ENCODE measurements at regions not wholly inside any gene's neighbourhood (a gene's known extent, or its start where the extent isn't known, plus 50 kb on each side); places are given as distances from the start of the nearest gene placed in this dataset.

DNA sequence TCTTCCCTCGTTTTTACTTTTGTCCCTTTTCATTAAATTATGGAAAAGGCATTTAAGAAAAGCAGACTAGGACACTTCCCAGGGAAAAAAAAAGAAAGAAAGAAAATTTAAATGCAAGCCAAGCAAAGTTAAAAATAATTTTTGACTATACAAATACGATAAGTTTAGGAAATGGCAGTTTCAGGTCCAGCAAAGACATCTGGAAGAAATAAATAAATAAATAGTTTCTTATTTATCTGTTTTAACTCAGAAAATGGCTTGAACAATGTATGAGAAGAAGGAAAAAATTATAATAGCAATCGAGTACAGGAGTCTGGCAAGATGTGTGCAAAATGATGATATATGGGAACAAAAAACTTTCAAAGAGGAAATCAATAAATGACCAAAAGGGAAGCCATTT is 114.6 kb upstream of the NCKAP5 start:
- H3K27me3 ChIP-seq (ENCODE audit: insufficient read depth, low read length) = no peaks in the 10 kb centered on the region
- H3K9ac ChIP-seq (ENCODE audit: low read depth, low read length) = no peak overlapping the region
- H3K27ac ChIP-seq (ENCODE audit: low read depth, low read length) = no peak overlapping the region
- H3K4me1 ChIP-seq (ENCODE audit: insufficient read depth, low read length) = no peaks in the 10 kb centered on the region
- no peaks in the 10 kb centered on the region for H3K9me3 ChIP-seq (ENCODE audit: insufficient read depth, low read depth, low read length)
- H3K4me3 ChIP-seq (ENCODE audit: low read length) = no peak overlapping the region
- H3K36me3 ChIP-seq (ENCODE audit: insufficient read depth, low read length) = no peaks in the 10 kb centered on the region
- 93% methylated on average over 1 of the region's 3 CpGs for WGBS

DNA sequence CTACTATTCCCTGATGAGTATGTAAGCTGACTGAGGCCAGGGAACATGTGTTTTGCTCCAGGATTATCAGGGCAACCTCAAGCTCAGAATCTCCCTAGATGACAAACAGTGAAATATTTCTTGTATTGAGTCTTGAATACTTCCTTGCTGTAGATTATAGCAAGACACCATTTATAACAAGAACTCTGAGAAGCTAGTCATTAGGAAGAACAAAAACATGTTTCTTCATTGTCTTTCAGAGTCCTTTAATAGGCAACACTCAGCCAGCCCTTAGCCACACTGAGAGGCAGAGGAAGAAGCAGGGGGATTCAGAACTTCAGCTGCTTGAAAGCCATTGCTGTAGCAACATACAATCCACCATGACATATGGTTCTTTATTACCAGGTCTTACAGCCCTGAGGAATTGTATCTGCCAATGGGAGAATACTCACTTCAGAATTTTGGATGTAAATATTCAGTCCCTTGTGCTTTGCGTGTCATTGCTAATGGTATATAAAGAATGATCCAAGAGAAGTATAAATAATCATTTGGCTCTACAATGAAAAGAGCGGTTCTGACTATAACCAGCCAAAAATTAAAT is 117.5 kb upstream of the NCKAP5 start:
- no peak overlapping the region for H3K4me3 ChIP-seq (ENCODE audit: low read length)
- H3K9ac ChIP-seq (ENCODE audit: low read depth, low read length) = no peak overlapping the region
- no peak overlapping the region for H3K27ac ChIP-seq (ENCODE audit: low read depth, low read length)
- no peaks in the 10 kb centered on the region for H3K4me1 ChIP-seq (ENCODE audit: insufficient read depth, low read length)
- H3K9me3 ChIP-seq (ENCODE audit: insufficient read depth, low read depth, low read length) = no peaks in the 10 kb centered on the region
- H3K36me3 ChIP-seq (ENCODE audit: insufficient read depth, low read length) = no peaks in the 10 kb centered on the region
- WGBS = 92% methylated on average over 2 of the region's 2 CpGs
- H3K27me3 ChIP-seq (ENCODE audit: insufficient read depth, low read length) = no peaks in the 10 kb centered on the region

DNA sequence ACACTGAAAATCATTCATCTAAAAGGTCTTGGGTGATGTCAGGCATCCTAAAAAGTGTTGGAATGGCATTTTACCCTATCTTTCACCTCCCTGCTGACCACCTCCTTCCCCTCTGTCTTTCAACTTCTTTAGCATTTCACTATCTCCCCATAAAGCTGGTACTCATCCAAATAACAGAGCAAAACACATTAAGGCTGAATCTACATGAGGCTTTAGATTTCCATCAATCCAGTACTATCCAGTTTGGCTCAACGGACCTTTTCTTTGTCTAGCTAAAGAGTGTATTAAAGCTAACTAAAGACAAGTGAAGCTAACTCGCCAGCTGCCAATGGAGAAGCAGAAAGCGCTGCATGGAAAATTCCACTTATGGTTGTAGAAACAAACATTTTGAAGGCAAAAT is 122.5 kb upstream of the NCKAP5 start:
- Histone ChIP-seq H3K9ac (ENCODE audit: low read depth, low read length) (no peak overlapping the region), H3K4me3 (ENCODE audit: low read length) (no peak overlapping the region), H3K27me3 (ENCODE audit: insufficient read depth, low read length) (no peaks in the 10 kb centered on the region), H3K9me3 (ENCODE audit: insufficient read depth, low read depth, low read length) (no peaks in the 10 kb centered on the region; the same call in 1 of the 2 replicates), H3K4me1 (ENCODE audit: insufficient read depth, low read length) (no peaks in the 10 kb centered on the region), H3K27ac (ENCODE audit: low read depth, low read length) (no peak overlapping the region), H3K36me3 (ENCODE audit: insufficient read depth, low read length) (no peaks in the 10 kb centered on the region)
- WGBS = 88% methylated on average over 3 of the region's 3 CpGs

DNA sequence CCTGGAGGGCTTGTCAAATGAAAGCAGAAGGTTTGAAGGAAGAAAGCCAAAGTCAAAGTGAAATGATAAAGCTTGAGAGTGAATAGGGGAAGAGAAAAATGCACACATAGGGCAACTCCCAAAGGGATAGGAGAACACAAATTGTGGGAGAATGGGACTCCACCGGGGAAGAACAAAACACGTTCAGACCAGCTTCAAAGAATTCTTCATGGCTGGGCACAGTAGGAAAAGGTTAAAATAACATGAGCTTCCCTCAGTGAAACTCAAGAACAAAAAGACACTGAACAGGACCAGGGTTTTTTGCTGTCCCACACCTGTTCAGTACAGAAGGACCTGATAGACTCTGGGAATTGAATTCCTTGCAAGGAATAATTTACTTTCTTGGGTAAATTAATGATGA is 123.1 kb upstream of the NCKAP5 start:
- no peaks in the 10 kb centered on the region for H3K36me3 ChIP-seq (ENCODE audit: insufficient read depth, low read length)
- no peak overlapping the region for H3K4me3 ChIP-seq (ENCODE audit: low read length)
- WGBS = 91% methylated on average over 2 of the region's 2 CpGs
- H3K27ac ChIP-seq (ENCODE audit: low read depth, low read length) = no peak overlapping the region
- no peak overlapping the region for H3K9ac ChIP-seq (ENCODE audit: low read depth, low read length)
- no peaks in the 10 kb centered on the region; the same call in 1 of the 2 replicates for H3K9me3 ChIP-seq (ENCODE audit: insufficient read depth, low read depth, low read length)
- H3K27me3 ChIP-seq (ENCODE audit: insufficient read depth, low read length) = no peaks in the 10 kb centered on the region
- H3K4me1 ChIP-seq (ENCODE audit: insufficient read depth, low read length) = no peaks in the 10 kb centered on the region

DNA sequence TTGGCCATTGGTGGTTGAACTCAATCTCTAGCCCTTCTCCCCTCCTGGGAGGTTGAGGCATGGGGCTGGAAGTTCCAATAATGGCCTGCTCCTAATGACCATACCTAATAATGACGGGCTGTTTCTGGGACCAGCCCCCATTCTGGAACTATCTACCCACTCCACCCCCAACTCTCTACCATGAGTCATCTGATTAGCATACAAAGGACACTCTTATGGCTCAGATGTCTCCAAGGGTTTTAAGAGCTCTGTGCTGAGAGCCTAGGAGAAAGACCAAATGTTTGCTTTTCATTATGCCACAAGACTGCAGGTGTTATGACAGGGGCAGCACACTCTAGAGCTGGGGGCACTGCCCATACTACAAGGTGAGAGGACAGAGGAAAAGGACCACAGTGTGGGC is 137.0 kb upstream of the NCKAP5 start:
- no peak overlapping the region for H3K27ac ChIP-seq (ENCODE audit: low read depth, low read length)
- WGBS = 73% methylated on average over 1 of the region's 1 CpG
- no peaks in the 10 kb centered on the region for H3K27me3 ChIP-seq (ENCODE audit: insufficient read depth, low read length)
- no peaks in the 10 kb centered on the region for H3K36me3 ChIP-seq (ENCODE audit: insufficient read depth, low read length)
- H3K4me1 ChIP-seq (ENCODE audit: insufficient read depth, low read length) = no peaks in the 10 kb centered on the region
- H3K9ac ChIP-seq (ENCODE audit: low read depth, low read length) = no peak overlapping the region
- H3K4me3 ChIP-seq (ENCODE audit: low read length) = no peak overlapping the region
- peaks cover 7% of the 10 kb centered on the region; the same call in 1 of the 2 replicates for H3K9me3 ChIP-seq (ENCODE audit: insufficient read depth, low read depth, low read length)

DNA sequence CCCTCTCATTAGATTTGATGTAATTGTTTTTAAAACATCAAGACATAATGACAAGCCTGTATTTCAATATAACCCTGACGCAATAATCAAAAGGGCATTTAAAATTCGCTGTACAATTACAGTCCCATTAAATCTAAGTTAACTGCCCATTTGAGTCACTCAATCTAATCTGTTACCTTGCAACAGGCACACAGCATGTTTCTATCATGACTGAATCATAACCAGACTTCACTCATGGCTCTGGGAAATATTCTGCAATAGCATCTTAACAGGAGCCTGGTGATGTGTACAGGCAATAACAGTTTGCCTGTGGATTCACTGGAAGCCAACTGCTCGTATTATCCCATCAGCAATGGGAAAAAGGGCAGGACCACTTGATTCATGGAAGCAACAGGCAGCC is 142.3 kb upstream of the NCKAP5 start:
- Histone ChIP-seq H3K36me3 (ENCODE audit: insufficient read depth, low read length) (no peaks in the 10 kb centered on the region), H3K4me1 (ENCODE audit: insufficient read depth, low read length) (peaks cover 5% of the 10 kb centered on the region; the same call in 1 of the 2 replicates)
- WGBS = 91% methylated on average over 3 of the region's 3 CpGs

DNA sequence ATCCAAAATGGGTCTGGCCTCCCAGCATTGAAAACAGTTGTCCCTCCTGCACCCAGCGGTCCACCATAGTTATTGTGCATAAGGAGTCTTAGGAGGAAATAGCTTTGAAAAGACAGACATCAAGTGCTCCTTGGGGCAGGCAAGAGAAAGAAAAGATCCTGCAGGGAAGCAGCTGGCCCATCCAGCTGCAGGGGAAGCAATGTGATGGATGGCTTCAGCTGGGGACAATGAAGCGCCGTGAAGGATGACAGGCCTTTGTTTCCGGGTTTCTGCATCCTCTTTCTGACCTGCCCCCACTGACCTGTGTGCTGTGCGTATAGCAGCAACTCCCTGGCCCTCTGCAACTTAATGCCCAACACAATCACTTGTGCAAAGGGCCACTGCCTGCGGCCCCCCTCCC is 142.9 kb upstream of the NCKAP5 start:
- Histone ChIP-seq H3K36me3 (ENCODE audit: insufficient read depth, low read length) (no peaks in the 10 kb centered on the region), H3K4me1 (ENCODE audit: insufficient read depth, low read length) (peaks cover 5% of the 10 kb centered on the region; the same call in 1 of the 2 replicates), H3K4me3 (ENCODE audit: low read length) (no peak overlapping the region), H3K27ac (ENCODE audit: low read depth, low read length) (peak overlapping the region; percentile 69; the same call in 1 of the 2 replicates), H3K9ac (ENCODE audit: low read depth, low read length) (no peak overlapping the region), H3K9me3 (ENCODE audit: insufficient read depth, low read depth, low read length) (peaks cover 7% of the 10 kb centered on the region; the same call in 1 of the 2 replicates), H3K27me3 (ENCODE audit: insufficient read depth, low read length) (no peaks in the 10 kb centered on the region)
- 76% methylated on average over 6 of the region's 6 CpGs for WGBS

More for the DNA sequence above, 142.3 kb upstream of the NCKAP5 start:
- no peaks in the 10 kb centered on the region for H3K27me3 ChIP-seq (ENCODE audit: insufficient read depth, low read length)
- H3K9me3 ChIP-seq (ENCODE audit: insufficient read depth, low read depth, low read length) = peaks cover 7% of the 10 kb centered on the region; the same call in 1 of the 2 replicates
- no peak overlapping the region for H3K4me3 ChIP-seq (ENCODE audit: low read length)
- H3K9ac ChIP-seq (ENCODE audit: low read depth, low read length) = no peak overlapping the region
- H3K27ac ChIP-seq (ENCODE audit: low read depth, low read length) = peak overlapping the region; percentile 69; the same call in 1 of the 2 replicates

DNA sequence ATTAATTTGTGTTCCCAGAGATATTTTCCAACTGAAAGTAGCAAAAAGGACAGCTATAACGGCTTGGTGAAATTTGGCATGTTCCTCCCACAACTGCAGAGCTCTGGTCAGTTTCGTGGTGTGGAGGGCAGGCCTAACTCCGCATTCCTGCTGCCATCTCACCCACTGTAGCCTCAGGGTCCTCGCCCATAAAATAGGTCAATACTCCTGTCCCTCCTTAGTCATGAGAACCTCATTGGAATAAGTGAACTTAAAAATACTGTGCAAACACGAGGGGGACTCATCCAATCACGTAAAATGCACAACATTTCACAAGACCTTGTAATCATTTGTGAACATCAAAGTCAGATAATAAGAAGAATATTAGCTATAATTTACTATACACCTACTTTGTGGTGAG is 143.5 kb upstream of the NCKAP5 start:
- Histone ChIP-seq H3K4me1 (ENCODE audit: insufficient read depth, low read length) (peaks cover 5% of the 10 kb centered on the region; the same call in 1 of the 2 replicates), H3K27ac (ENCODE audit: low read depth, low read length) (no peak overlapping the region)
- WGBS = 95% methylated on average over 5 of the region's 6 CpGs

DNA sequence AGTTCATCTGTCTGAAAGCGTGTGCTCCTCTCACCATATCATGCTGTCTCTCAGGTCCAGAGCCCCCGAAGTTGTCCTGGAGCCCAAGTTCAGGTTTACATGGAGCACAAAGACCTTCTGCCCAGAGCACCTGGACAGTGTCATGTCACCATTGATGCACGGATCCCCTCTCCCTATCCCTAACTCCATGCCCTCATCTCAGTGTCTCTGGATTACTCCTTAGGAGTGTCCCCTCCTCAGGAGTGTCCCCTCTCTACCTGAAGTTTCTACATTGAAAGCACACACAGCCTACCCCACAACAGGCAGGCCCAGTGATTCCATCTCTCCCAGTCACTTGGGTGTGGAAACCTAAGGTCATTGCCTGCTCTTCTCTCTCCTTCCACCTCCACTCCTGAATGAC is 144.1 kb upstream of the NCKAP5 start:
- H3K9ac ChIP-seq (ENCODE audit: low read depth, low read length) = no peak overlapping the region
- no peak overlapping the region for H3K4me3 ChIP-seq (ENCODE audit: low read length)
- peaks cover 5% of the 10 kb centered on the region; the same call in 1 of the 2 replicates for H3K4me1 ChIP-seq (ENCODE audit: insufficient read depth, low read length)
- no peak overlapping the region for H3K27ac ChIP-seq (ENCODE audit: low read depth, low read length)
- H3K9me3 ChIP-seq (ENCODE audit: insufficient read depth, low read depth, low read length) = peaks cover 7% of the 10 kb centered on the region; the same call in 1 of the 2 replicates
- 94% methylated on average over 3 of the region's 3 CpGs for WGBS
- H3K27me3 ChIP-seq (ENCODE audit: insufficient read depth, low read length) = no peaks in the 10 kb centered on the region
- no peaks in the 10 kb centered on the region for H3K36me3 ChIP-seq (ENCODE audit: insufficient read depth, low read length)

More for the DNA sequence above, 143.5 kb upstream of the NCKAP5 start:
- H3K4me3 ChIP-seq (ENCODE audit: low read length) = no peak overlapping the region
- H3K9ac ChIP-seq (ENCODE audit: low read depth, low read length) = no peak overlapping the region
- peaks cover 7% of the 10 kb centered on the region; the same call in 1 of the 2 replicates for H3K9me3 ChIP-seq (ENCODE audit: insufficient read depth, low read depth, low read length)
- H3K36me3 ChIP-seq (ENCODE audit: insufficient read depth, low read length) = no peaks in the 10 kb centered on the region
- H3K27me3 ChIP-seq (ENCODE audit: insufficient read depth, low read length) = no peaks in the 10 kb centered on the region

DNA sequence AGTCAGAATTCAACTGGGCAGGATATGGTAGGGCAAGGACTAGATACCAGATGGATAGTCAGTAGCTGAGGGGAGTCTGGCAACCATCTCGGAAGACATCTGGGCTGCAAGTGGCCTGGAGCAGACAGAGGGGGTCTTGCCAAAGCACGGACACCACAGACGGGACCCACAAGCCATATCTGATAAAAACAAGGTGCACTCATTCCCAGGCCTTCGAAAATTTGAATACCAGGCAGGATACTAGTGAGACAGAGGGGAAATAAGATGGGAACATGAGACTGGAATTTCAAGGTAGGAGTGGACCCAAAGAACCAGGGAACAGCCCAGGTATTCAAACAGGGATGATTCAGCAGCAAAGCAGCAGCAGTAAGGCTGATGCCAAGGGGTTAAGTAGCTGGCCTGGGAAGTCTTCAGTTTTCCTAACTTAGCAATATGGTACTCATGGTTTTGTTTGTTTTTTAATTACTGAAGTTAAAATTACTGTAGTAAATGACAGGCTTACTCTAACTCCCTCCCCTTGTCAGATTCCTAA is 144.9 kb upstream of the NCKAP5 start:
- H3K4me1 ChIP-seq (ENCODE audit: insufficient read depth, low read length) = peaks cover 5% of the 10 kb centered on the region; the same call in 1 of the 2 replicates
- no peaks in the 10 kb centered on the region for H3K27me3 ChIP-seq (ENCODE audit: insufficient read depth, low read length)
- WGBS = 92% methylated on average over 4 of the region's 4 CpGs
- H3K9ac ChIP-seq (ENCODE audit: low read depth, low read length) = no peak overlapping the region
- H3K9me3 ChIP-seq (ENCODE audit: insufficient read depth, low read depth, low read length) = peaks cover 7% of the 10 kb centered on the region; the same call in 1 of the 2 replicates
- no peak overlapping the region for H3K27ac ChIP-seq (ENCODE audit: low read depth, low read length)
- no peaks in the 10 kb centered on the region for H3K36me3 ChIP-seq (ENCODE audit: insufficient read depth, low read length)
- no peak overlapping the region for H3K4me3 ChIP-seq (ENCODE audit: low read length)

DNA sequence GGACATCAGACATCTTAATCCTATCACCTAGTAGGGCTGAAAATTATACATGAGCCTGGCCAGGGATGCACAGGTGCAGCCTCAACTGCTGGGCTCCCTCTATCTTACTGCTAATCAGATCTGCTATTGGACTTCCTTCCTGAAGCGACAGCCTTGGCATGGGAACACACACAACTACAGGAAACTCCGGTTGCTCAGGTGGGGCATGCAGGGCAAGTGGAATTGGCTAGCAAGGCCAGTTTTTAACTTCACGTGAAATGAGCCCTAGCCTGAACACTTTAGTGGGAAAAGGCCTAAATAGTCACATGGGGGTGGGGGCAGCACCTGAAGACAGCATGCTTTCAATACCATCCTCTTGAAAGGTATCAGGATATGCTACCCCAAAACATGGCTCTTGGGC is 147.9 kb upstream of the NCKAP5 start:
- Histone ChIP-seq H3K4me1 (ENCODE audit: insufficient read depth, low read length) (peaks cover under 1% of the 10 kb centered on the region; the same call in 1 of the 2 replicates), H3K36me3 (ENCODE audit: insufficient read depth, low read length) (no peaks in the 10 kb centered on the region), H3K9ac (ENCODE audit: low read depth, low read length) (no peak overlapping the region), H3K9me3 (ENCODE audit: insufficient read depth, low read depth, low read length) (peaks cover 3% of the 10 kb centered on the region; the same call in 1 of the 2 replicates), H3K27ac (ENCODE audit: low read depth, low read length) (no peak overlapping the region), H3K4me3 (ENCODE audit: low read length) (no peak overlapping the region), H3K27me3 (ENCODE audit: insufficient read depth, low read length) (no peaks in the 10 kb centered on the region)
- 94% methylated on average over 3 of the region's 3 CpGs for WGBS
